ENCODE measurements at regions not wholly inside any gene's neighbourhood (a gene's known extent, or its start where the extent isn't known, plus 50 kb on each side); places are given as distances from the start of the nearest gene placed in this dataset.
"Not testable (repeated sequence)": the region's sequence is repeated elsewhere in the genome, so short reads cannot be mapped to it uniquely, and the experiment has no call there.

DNA sequence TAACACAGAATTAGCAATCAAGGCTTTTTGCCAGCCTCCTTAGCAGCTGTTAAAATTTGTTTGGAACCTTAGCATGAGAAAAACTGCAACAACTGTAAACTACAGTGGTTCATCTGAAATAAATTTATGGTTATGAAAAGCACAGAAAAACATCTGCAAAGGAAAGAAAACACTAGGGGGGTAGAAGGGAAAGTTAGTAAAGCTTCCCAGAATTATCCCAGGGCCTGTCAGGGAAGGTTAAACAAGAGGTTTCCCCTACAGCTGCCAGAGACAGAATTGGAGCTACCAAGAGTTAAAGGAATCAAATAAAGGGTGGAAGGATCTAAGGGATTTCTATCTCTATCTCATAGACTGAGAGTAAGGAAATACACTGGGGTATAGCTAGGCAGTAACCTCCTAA is 234.7 kb upstream of the DIAPH2 start:
- no peaks in the 10 kb centered on the region for H3K9me3 ChIP-seq (ENCODE audit: control insufficient read depth, low read length)
- no peak overlapping the region for H3K9ac ChIP-seq (ENCODE audit: low read length)
- no peak for DNase-seq (ENCODE audit: low read depth)
- no peaks in the 10 kb centered on the region for H3K4me1 ChIP-seq (ENCODE audit: control insufficient read depth, insufficient read depth, low read length)
- H3K27me3 ChIP-seq (replicated peaks; ENCODE audit: control insufficient read depth, insufficient read depth, low read length) = no peaks in the 10 kb centered on the region
- H3K36me3 ChIP-seq (ENCODE audit: control insufficient read depth, insufficient read depth, low read length, severe bottlenecking) = no peaks in the 10 kb centered on the region
- H3K4me3 ChIP-seq (ENCODE audit: low read length) = no peak overlapping the region

DNA sequence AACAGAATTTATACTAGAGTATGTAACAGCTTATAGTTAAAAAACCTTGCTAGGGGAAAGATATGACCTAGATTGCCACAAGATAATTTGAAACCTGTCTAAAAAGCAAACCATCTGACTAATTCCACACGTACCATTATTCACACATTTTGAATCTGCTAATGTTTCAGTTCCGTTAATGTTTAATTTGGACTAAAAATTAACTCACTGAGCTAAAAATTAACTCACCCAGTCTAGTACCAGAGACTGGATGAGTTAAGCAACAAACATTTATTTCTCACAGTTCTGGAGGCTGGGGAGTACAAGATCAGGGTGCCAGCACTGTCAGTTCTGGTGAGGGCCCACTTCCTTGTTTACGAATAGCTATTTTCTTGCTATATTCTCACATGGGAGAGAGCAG is 231.5 kb upstream of the DIAPH2 start:
- Histone ChIP-seq H3K36me3 (ENCODE audit: control insufficient read depth, insufficient read depth, low read length, severe bottlenecking) (no peaks in the 10 kb centered on the region), H3K27me3 (replicated peaks; ENCODE audit: control insufficient read depth, insufficient read depth, low read length) (no peaks in the 10 kb centered on the region)
- DNase-seq (ENCODE audit: low read depth) = no peak

GRCh38 chrX:96455078-96455477 is 229.6 kb upstream of the DIAPH2 start:
- no peak overlapping the region for H3K9ac ChIP-seq (ENCODE audit: low read length)
- H3K9me3 ChIP-seq (ENCODE audit: control insufficient read depth, low read length) = peaks cover 3% of the 10 kb centered on the region
- H3K4me3 ChIP-seq (ENCODE audit: low read length) = no peak overlapping the region
- no peaks in the 10 kb centered on the region for H3K36me3 ChIP-seq (ENCODE audit: control insufficient read depth, insufficient read depth, low read length, severe bottlenecking)
- H3K27me3 ChIP-seq (replicated peaks; ENCODE audit: control insufficient read depth, insufficient read depth, low read length) = no peaks in the 10 kb centered on the region
- no peaks in the 10 kb centered on the region for H3K4me1 ChIP-seq (ENCODE audit: control insufficient read depth, insufficient read depth, low read length)
- no peak for DNase-seq (ENCODE audit: low read depth)

More for the DNA sequence above, 231.5 kb upstream of the DIAPH2 start:
- Histone ChIP-seq H3K4me1 (ENCODE audit: control insufficient read depth, insufficient read depth, low read length) (no peaks in the 10 kb centered on the region), H3K9me3 (ENCODE audit: control insufficient read depth, low read length) (peaks cover 3% of the 10 kb centered on the region), H3K9ac (ENCODE audit: low read length) (no peak overlapping the region), H3K4me3 (ENCODE audit: low read length) (no peak overlapping the region)

- peaks cover 9% of the 10 kb centered on the region for H3K27me3 ChIP-seq (replicated peaks; ENCODE audit: control insufficient read depth, insufficient read depth, low read length)
- no peak overlapping the region for H3K9ac ChIP-seq (ENCODE audit: low read length)
- no peak overlapping the region for H3K4me3 ChIP-seq (ENCODE audit: low read length)
- H3K36me3 ChIP-seq (ENCODE audit: control insufficient read depth, insufficient read depth, low read length, severe bottlenecking) = no peaks in the 10 kb centered on the region
- H3K9me3 ChIP-seq (ENCODE audit: control insufficient read depth, low read length) = no peaks in the 10 kb centered on the region
- DNase-seq (ENCODE audit: low read depth) = no peak
- H3K4me1 ChIP-seq (ENCODE audit: control insufficient read depth, insufficient read depth, low read length) = no peaks in the 10 kb centered on the region
These were observed 219.6 kb upstream of the DIAPH2 start for GRCh38 chrX:96464880-96465558.

- peak; percentile 21 for DNase-seq (ENCODE audit: low read depth)
- Histone ChIP-seq H3K36me3 (ENCODE audit: control insufficient read depth, insufficient read depth, low read length, severe bottlenecking) (no peaks in the 10 kb centered on the region), H3K9me3 (ENCODE audit: control insufficient read depth, low read length) (no peaks in the 10 kb centered on the region), H3K4me3 (ENCODE audit: low read length) (no peak overlapping the region), H3K9ac (ENCODE audit: low read length) (no peak overlapping the region), H3K27me3 (replicated peaks; ENCODE audit: control insufficient read depth, insufficient read depth, low read length) (no peaks in the 10 kb centered on the region), H3K4me1 (ENCODE audit: control insufficient read depth, insufficient read depth, low read length) (no peaks in the 10 kb centered on the region)
These were observed 210.5 kb upstream of the DIAPH2 start for GRCh38 chrX:96474029-96474740.

DNA sequence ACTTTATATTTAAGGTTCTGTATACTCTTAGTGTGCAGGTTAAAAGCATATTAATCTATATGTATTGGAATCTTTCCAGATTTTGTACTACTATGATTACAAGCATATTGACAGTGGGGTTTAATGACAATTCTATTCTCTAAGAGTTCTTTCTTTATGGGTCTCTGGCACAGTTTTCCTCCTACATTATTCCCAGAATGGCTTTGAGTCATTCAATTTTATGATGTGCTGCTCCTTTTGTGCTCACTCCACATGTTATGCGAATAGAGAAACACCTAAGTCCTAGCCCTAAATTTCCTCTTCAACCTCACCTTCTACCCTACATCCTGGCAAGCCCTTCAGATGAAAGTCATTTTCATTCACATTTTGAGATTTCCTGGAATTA is 209.9 kb upstream of the DIAPH2 start:
- no peaks in the 10 kb centered on the region for H3K27me3 ChIP-seq (replicated peaks; ENCODE audit: control insufficient read depth, insufficient read depth, low read length)
- H3K4me1 ChIP-seq (ENCODE audit: control insufficient read depth, insufficient read depth, low read length) = no peaks in the 10 kb centered on the region
- DNase-seq (ENCODE audit: low read depth) = no peak
- H3K9me3 ChIP-seq (ENCODE audit: control insufficient read depth, low read length) = no peaks in the 10 kb centered on the region
- H3K36me3 ChIP-seq (ENCODE audit: control insufficient read depth, insufficient read depth, low read length, severe bottlenecking) = no peaks in the 10 kb centered on the region
- H3K4me3 ChIP-seq (ENCODE audit: low read length) = no peak overlapping the region
- no peak overlapping the region for H3K9ac ChIP-seq (ENCODE audit: low read length)

- Histone ChIP-seq H3K4me1 (ENCODE audit: control insufficient read depth, insufficient read depth, low read length) (no peaks in the 10 kb centered on the region), H3K36me3 (ENCODE audit: control insufficient read depth, insufficient read depth, low read length, severe bottlenecking) (no peaks in the 10 kb centered on the region), H3K9ac (ENCODE audit: low read length) (no peak overlapping the region), H3K9me3 (ENCODE audit: control insufficient read depth, low read length) (peaks cover 10% of the 10 kb centered on the region), H3K4me3 (ENCODE audit: low read length) (no peak overlapping the region), H3K27me3 (replicated peaks; ENCODE audit: control insufficient read depth, insufficient read depth, low read length) (peaks cover 4% of the 10 kb centered on the region)
- DNase-seq (ENCODE audit: low read depth) = peak; percentile 32
These were observed 204.6 kb upstream of the DIAPH2 start for GRCh38 chrX:96480081-96480480.

DNA sequence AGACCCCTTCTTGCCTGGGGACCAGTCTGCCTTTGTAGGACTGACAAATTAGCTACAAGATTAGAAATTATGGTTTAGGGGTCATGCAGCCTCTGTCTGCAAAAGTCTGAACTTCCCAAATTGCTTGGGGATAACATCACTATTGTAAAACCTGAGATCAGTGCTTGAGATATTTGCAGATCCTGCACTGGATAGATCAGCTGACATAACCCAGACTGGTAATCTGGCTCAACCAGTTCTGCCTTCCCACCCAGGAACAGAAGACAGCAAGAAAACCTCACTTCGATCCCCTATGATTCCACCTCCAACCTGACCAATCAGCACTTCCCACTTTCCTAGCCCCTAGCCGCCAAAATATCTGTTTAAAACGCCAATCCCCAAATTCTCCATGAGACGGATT is 202.8 kb upstream of the DIAPH2 start:
- Histone ChIP-seq H3K9me3 (ENCODE audit: control insufficient read depth, low read length) (peaks cover 10% of the 10 kb centered on the region), H3K4me1 (ENCODE audit: control insufficient read depth, insufficient read depth, low read length) (no peaks in the 10 kb centered on the region), H3K27me3 (replicated peaks; ENCODE audit: control insufficient read depth, insufficient read depth, low read length) (peaks cover 4% of the 10 kb centered on the region), H3K4me3 (ENCODE audit: low read length) (no peak overlapping the region), H3K9ac (ENCODE audit: low read length) (no peak overlapping the region), H3K36me3 (ENCODE audit: control insufficient read depth, insufficient read depth, low read length, severe bottlenecking) (no peaks in the 10 kb centered on the region)
- DNase-seq (ENCODE audit: low read depth) = no peak

GRCh38 chrX:96483647-96484160 is 200.9 kb upstream of the DIAPH2 start:
- peaks cover 4% of the 10 kb centered on the region for H3K27me3 ChIP-seq (replicated peaks; ENCODE audit: control insufficient read depth, insufficient read depth, low read length)
- no peak overlapping the region for H3K9ac ChIP-seq (ENCODE audit: low read length)
- H3K4me1 ChIP-seq (ENCODE audit: control insufficient read depth, insufficient read depth, low read length) = no peaks in the 10 kb centered on the region
- H3K36me3 ChIP-seq (ENCODE audit: control insufficient read depth, insufficient read depth, low read length, severe bottlenecking) = no peaks in the 10 kb centered on the region
- no peak overlapping the region for H3K4me3 ChIP-seq (ENCODE audit: low read length)
- H3K9me3 ChIP-seq (ENCODE audit: control insufficient read depth, low read length) = peaks cover 10% of the 10 kb centered on the region
- DNase-seq (ENCODE audit: low read depth) = no peak

DNA sequence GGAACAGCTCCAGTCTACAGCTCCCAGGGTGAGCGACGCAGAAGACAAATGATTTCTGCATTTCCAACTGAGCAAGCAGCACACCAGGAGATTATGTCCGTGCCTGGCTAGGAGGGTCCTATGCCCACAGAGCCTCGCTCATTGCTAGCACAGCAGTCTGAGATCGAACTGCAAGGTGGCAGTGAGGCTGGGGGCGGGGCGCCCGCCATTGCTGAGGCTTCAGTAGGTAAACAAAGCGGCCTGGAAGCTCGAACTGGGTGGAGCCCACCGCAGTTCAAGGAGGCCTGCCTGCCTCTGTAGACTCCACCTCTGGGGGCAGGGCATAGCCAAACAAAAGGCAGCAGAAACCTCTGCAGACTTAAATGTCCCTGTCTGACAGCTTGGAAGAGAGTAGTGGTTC is 198.0 kb upstream of the DIAPH2 start:
- not testable (repeated sequence) for H3K4me1 ChIP-seq (ENCODE audit: control insufficient read depth, insufficient read depth, low read length); H3K9me3 ChIP-seq (ENCODE audit: control insufficient read depth, low read length); H3K27me3 ChIP-seq (replicated peaks; ENCODE audit: control insufficient read depth, insufficient read depth, low read length); H3K4me3 ChIP-seq (ENCODE audit: low read length); H3K9ac ChIP-seq (ENCODE audit: low read length); H3K36me3 ChIP-seq (ENCODE audit: control insufficient read depth, insufficient read depth, low read length, severe bottlenecking); DNase-seq (ENCODE audit: low read depth)

- no peaks in the 10 kb centered on the region for H3K9me3 ChIP-seq (ENCODE audit: control insufficient read depth, low read length)
- no peak overlapping the region for H3K9ac ChIP-seq (ENCODE audit: low read length)
- no peak for DNase-seq (ENCODE audit: low read depth)
- H3K4me1 ChIP-seq (ENCODE audit: control insufficient read depth, insufficient read depth, low read length) = no peaks in the 10 kb centered on the region
- H3K27me3 ChIP-seq (replicated peaks; ENCODE audit: control insufficient read depth, insufficient read depth, low read length) = peaks cover 4% of the 10 kb centered on the region
- H3K4me3 ChIP-seq (ENCODE audit: low read length) = no peak overlapping the region
- H3K36me3 ChIP-seq (ENCODE audit: control insufficient read depth, insufficient read depth, low read length, severe bottlenecking) = no peaks in the 10 kb centered on the region
These were observed 182.1 kb upstream of the DIAPH2 start for GRCh38 chrX:96502507-96502906.
